GM19099 (cell line): ENCODE measurements at regions not wholly inside any gene's neighbourhood (a gene's known extent, or its start where the extent isn't known, plus 50 kb on each side); places are given as distances from the start of the nearest gene placed in this dataset.

Experiments used
- POLR2A ChIP-seq: IDR thresholded peaks from 3 replicates; pipeline ENCODE4 v1.6.1; 2011; ENCODE audit warnings: low read depth; ENCODE audit not compliant: insufficient read length; ENCODE audit errors: extremely low read depth

DNA sequence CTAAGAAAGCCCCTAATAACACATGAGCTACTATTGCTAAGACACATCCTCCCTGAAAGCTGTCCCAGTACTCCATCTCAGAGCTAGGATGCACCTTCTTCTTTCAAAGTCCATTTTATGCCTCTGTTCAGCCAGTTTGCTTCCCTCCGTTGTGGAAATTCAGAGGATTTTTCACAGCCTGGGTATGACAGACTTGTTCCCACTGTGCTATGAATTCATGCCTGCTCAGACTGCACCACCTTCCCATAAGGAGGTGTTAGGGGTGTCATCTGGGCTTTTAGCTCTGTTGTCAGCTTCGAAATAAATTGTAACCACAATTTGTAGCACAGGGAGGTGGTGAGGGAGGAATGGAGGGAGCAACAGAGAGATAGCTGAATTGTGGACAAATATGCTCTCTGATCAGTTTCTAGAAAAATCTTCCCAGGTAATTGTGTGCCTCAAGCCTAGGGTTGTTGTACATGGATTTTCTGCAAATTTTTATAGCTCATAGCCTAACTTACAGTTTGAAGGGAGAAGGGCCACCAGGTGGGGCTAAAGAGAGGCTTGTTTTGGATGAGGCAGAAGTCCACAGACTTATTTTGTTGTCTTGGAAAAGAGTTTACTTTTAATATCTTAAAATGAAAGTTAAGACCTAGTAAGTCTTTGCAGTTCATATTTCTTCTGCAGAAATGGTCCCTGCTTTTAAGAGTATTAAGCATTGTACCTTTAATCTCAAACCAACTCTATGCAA, 462.0 kb downstream of the PDCD6IP start:
- no peak for TF ChIP-seq POLR2A

DNA sequence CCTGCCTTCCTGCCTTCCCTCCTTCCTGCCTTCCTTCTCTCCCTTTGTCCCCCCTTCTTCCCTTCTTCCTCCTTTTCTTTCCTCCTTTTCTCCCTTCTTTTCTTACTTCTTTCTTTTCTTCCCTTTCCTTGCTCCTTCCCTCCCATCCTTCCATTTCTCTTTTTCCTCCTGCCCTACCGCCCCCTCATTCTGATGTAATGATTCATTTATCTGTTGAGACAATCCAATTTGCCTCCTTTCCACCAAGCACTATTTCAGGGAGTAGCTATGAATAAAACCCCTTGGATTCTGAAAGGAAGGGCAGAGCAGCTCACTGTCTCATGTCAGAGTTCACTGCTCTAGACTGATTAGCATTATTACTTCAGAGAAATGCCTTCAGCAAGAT, 462.6 kb downstream of the PDCD6IP start:
- TF ChIP-seq POLR2A = no peak

DNA sequence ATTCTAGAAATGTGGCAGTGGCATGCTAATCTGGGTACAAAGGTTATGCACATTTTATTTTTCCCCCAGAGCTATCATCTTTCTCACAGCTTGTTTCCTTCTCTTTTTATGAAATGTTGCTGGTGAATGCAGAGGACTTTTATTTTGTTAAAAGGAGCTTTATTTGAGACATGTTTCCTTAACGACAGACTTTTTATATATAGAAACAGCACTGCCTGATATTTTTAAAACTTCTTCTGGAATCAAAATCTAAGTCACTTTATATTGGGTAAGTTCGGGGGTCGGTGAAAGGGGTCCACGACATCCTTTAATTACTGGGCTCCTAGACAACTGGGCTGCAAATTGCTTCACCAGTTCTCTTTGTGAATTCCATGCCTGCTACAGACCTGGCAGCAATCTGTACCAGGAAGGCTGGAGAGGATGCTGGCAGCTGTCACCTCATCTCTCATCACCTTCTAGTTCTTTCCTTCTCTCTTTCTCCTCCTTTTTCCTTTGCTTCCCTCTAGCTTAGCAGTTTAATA, 464.7 kb downstream of the PDCD6IP start:
- no peak for TF ChIP-seq POLR2A

DNA sequence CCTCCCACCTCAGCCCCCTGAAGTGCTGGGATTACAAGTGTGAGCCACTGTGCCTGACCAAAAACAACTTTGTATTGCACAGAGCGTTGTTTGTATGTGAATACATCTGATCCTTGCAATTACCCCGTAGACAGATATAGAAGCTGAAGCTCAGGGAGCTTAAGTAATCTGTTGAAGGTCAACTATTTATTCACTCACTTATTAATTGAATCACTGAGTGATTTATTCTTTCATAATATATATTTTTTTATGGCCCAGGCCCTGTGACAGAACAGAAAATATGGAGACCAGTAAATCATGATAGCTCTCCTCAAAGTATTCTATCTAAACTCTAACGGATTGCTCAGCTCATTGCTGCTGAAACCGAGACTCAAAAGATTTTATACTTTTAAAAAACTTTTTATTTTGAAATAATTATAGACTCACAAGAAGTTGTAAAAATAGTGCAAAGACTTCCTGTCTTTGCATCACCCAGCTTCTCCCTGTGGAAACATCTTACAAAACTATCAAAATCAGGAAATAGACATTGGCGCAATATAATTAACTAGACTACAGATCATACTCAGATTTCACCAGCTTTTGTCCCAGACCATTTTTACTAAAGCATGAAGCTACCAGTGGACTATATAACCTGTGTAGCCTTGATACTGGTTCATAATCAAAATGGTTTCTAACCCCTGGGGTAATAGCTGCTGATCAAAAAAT, 466.1 kb downstream of the PDCD6IP start:
- no peak for TF ChIP-seq POLR2A

DNA sequence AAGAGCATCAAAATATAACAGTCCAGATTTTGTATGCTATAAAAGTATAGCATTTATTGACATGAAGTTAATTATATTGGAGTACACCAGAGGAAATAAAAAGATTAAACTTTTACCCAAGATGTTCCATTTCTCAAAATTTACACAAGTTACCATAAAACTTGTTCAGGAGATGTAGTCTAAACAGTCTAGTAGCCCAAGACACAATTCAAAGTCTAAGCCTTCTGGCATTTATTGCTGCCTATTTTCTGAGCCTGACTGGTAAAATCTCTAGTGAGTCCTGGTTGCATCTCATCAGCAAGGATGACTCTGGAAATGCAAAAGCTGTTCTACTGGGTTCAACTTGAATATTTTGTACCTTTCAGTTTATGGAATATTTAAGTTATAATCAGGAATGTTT, 468.7 kb downstream of the PDCD6IP start:
- TF ChIP-seq POLR2A = no peak

DNA sequence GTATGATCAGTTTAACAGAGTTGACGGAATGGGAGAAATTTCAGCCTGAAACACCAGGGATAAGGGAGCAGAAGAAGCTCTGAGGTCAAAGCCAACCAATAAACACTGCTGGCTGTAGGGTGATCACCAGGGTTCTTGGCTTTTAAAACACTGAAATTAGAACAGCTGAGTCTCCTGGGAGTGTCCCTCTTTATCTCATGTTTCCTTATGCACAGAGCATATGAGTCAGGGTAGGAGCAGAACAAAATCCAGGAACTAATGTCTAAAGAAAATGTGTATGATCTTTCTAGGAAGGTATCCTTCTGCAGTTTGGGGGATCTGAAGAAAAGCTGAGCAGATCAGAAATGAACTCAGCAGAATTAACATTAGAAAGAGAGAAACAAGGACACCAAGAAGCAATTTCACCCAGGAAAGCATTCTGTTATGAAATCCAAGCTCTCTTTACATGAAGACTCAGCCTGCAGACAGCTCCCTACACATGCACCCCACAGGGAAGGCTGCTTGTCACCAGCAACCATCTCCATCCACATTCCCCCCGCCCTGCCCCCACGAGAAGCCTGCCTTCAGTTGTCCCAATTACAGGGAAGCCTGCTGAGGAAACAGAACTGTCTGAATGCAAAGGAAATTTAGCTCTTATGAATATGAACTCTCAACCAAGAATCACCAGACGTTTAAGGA, 469.7 kb downstream of the PDCD6IP start:
- TF ChIP-seq POLR2A = no peak

DNA sequence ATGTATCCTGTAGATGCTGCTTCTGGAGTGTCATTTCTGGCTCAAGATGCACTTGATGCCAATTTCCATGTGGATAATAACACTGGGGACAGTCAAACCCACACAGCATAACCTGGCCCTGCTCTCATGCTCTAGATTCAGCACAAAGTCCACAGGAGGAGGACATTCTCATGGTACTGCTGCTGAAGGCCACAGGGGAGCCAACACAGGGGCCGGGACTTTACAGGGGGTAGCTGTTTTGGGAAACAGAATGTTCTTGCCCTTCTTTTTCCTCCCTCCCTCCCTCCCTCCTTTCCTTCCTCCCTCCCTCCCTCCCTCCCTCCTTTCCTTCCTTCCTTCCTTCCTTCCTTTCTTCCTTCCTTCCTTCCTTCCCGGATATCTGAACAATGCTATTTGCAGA, 477.4 kb downstream of the PDCD6IP start:
- no peak for TF ChIP-seq POLR2A

DNA sequence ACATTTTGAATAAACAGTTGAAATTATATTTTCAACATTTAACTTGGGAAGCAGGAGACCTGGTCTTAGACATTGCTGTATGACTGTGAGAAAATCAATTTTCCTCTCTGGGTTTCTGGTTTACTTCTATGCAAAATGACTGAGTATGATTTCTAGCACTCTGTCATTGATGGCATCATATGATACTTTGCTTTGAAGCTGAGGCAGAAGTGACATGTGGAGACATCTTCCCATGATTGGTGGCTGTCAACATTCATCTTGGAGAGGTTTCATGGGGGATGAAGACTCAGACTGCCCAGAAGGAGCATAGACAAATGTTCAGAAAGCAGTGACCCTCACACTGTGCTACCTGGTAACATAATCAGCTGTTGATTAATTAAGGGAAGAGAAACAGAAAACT, 477.9 kb downstream of the PDCD6IP start:
- TF ChIP-seq POLR2A = no peak

DNA sequence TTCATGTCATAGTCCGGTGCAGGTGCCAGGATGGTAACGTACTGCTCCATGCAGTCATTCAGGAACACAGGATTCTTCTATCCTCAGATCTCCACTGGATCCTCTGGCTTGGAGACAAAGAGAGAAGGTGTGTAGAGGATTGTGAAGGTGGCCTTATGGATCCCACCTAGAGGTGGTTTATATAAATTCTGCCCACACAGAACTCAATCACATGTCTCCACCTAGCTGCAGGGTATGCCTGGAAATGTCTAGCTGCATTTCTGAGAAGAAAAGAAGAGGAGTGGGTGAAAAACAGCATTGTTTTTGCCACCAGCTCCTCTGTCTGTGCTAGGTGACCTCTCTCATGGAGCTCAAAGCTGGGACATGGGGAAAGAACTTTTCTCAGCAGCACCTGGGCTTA, 478.7 kb downstream of the PDCD6IP start:
- no peak for TF ChIP-seq POLR2A

DNA sequence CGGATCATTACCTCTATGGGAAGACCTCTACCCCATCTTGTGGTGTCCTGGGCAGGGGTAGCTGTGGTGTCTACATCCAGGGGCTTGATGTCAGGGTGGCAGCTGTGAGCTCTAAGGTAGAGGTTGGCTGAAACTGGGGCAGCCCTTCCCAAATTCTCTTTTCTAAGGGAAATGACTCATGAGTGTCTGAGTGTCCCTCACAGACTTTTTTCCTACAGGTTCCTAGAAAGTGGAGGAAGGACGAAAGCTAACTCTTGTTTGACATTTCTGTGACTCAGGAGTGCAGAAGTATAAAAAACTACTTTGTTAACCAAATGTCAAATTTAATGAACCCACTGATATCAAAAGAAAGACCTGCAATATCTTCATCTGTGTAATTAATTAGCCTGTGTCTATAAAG, 481.5 kb downstream of the PDCD6IP start:
- TF ChIP-seq POLR2A = no peak

DNA sequence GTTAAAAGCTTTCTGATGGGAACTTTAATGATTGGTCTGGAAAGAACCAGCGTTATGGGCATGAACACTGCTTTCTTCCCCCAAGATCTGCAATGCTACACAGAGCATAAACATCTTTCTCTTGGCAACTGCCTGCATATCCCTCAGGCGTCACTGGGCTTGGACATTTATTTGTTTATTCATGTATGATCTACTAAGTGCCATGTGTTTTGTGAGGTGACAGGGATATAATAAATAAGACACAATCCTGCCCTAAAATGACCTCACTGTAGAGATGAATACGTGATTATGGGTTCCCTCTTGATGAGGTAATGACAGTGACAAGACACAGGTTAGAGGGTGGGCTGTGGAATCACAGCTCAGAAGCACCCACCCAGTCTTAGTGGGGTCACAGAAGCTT, 485.3 kb downstream of the PDCD6IP start:
- TF ChIP-seq POLR2A = no peak

DNA sequence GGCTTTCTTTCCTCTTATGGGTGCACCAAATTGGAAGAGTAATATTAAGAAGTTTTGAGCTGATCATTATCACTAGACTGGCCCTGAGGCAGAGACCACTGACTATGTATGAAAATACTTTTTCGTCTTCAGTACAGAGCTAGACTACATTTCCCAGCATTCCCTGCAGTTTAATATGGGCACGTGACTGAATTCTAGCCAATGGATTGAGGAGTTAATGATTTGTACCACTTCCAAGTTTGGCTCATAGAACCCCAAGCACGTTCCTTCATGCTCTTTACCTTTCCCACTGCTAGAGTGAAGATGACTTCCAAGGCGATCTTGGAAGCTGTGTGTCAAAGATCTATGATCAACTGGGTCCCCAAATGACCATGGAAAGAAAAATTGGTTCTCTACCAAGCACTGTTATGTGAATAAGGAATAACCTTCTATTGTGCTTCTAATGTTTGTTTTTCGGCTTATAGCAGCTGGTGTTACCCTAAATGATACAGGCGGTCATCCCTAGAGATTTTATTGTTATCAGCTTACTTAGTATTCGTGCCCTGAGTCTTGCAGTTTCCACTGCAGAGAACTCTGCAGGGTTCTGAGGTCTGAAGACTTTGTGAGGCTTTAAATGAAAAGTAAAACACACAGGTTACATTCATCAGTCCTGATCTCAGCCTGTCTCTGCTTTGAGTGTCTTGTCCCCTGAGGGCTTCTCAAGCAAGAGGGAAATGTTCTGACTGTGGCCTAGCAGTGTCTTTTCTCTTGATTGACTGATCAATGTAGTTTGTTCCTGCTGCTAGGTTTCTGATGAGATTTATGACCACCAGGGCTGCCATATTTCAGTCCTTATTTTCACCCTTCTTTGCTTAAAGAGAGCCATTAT, 486.8 kb downstream of the PDCD6IP start:
- TF ChIP-seq POLR2A = no peak

DNA sequence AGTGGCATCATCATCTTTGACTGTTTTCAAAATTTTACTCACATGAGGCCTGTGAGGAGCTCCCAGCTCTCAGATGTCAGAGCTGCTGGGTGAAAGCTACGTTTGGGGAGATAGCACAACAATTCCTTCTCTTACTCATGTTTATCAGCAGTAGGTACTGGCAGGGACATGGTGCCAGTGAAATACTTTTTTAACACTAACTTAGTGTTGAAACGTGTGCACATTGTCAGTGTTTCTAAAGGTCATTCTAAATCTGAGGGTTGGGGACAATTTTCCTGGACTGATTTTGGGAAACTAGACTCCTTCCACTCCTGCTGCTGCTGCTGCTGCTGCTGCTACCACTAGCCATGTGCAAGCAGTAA, 487.4 kb downstream of the PDCD6IP start:
- TF ChIP-seq POLR2A = no peak

DNA sequence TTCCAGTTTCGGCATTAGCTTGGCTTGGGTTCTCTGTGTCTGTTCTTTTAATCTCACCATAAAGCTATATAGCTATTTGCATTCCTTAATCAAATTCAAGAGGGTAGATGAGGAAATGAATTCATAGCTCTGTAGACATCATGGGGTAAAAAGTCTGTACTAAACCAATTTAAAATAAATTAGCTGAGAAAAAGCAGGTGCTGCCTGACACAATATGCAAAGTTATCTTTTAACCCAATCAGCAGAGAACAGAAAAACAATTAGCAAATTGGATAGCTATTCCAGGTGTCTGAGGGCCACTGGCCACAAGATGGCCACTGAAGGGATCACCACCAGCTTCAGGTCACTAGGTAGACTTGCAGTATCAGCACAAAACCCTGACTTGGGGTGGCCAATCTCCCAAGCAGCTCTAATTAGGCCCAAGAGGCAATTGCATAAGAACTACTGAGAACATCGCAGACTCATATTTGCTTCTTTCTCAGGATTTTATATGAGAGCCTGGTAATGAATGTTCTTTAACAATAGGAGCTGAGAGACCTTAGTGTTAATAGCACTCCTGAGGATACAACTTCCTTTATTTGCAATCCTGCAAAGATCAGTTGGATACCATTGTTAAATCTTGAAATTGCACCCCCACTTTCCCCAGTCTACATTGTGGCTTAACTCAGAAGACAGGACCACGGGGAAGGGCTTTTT, 494.3 kb downstream of the PDCD6IP start:
- no peak for TF ChIP-seq POLR2A
